ENCODE measurements at regions not wholly inside any gene's neighbourhood (a gene's known extent, or its start where the extent isn't known, plus 50 kb on each side); places are given as distances from the start of the nearest gene placed in this dataset.

DNA sequence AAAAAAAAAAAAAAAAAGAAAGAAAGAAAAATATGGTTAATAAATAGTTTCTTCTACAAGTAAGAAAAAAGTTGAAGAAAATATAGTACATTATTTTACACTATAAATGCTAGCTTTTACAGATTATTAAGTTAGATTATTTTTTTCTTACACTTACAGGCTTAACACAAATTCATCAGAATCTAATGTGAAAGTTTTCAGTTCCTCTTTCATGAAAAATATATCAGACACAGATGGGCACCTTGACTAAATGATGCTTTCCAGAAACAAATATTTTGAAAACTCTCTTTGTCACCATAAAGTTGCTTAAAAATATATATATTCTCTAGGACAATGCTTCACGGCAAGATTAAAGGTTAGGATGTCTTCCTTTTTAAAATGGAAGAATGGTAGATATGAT, 321.8 kb upstream of the HSF2 start:
- no peak for DNase-seq

DNA sequence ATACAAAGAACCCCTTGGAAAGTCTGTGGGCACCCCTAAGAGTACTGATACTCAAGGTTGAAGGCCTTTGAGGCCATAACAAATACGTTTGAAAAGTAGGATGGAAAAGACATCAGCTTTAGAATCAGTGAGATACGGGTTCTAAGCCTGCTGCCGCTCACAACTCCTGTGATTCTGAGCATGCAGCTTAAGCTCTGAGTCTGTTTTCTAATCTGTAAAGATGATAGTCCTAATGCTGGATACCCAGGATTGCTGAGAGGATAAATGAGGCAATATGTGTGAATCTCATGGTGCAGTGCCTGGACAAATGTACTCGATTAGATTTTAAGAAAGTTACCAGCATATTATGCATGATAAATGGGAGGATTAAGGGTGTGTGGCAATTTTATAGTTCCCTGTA, 321.0 kb upstream of the HSF2 start:
- DNase-seq: no peak

GRCh38 chr6:122079916-122080315, 319.5 kb upstream of the HSF2 start:
- DNase-seq: no peak

DNA sequence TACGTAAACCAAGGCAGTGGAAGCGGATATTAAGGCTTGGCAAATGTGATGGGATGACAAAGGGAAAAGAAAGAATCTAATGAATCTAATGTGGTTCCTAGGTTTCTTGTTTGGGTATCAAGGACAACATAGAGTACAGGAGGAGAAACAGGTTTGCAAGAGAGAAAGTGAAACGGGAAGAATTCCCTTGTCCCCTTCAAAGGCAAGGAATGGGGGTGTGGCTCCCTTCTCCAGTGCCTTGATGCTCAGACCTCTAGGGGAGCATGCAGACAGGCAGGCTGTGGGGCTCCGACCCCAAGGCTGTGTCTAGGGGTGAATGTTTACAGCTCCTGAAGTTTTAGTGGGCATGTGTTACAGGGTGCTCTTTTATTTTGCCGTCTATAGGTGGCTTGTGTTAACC, 317.5 kb upstream of the HSF2 start:
- no peak for DNase-seq

DNA sequence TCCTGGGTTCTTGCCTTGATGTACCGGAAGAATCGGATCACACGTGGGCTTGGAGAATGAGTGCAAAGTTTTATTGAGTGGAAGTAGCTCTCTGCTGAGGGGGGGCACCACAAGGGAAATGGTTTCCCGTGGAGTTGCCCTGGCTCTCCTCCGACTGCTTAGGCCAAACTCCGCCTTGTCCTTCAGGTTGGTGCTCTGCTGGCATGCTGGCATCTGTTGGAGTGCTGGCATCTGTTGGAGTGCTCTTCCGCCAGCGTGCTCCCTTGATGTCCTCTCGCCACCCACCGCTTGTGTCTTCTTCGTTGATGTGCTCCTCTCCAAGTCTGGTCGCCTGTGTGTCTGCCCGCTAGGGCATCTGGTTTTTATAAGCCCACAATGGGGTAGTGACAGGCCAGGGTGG, 317.1 kb upstream of the HSF2 start:
- no peak for DNase-seq

- DNase-seq: no peak
Observed at GRCh38 chr6:122092366-122092765, 307.1 kb upstream of the HSF2 start.

GRCh38 chr6:122098201-122098678, 301.2 kb upstream of the HSF2 start:
- DNase-seq: no peak

DNA sequence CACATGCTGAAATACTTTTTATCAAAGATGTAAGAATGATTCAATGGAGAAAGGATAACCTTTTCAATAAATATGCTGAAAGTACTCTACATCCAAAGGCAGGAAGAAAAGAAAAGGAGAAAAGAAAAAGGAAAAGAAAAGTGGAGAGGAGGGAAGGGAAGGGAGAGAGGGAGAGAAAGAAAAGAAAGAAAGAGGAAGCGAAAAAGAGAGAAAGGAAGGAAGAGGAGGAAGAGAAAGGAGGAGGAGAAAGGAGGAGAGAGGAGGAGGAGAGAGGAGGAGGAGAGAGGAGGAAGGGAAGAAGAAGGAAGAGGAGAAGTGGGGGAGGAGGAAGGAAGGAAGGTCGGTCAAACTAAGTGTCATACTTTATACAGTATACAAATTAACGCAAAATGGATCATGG, 297.4 kb upstream of the HSF2 start:
- DNase-seq: no peak

- no peak for DNase-seq
Observed at GRCh38 chr6:122107256-122107852, 292.1 kb upstream of the HSF2 start.

DNA sequence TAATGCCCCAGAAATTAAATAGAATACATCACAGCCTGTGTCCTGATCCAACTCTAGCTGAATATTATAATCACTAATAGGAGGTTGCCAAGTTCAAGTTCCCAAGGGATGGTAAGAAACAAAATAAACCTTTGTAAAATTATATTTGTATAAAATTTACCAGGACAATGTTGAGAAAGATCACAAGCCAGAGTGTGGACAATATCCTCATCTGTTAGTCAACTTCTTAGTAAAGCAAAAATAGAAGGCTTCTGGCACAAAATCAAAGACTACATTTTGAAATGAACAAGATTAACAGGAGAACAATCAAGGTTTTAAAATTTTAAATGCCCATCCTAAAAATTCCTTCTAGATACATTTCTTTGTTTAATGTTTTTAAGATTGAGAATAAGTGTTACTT, 290.4 kb upstream of the HSF2 start:
- no peak for DNase-seq

GRCh38 chr6:122114717-122115116, 284.7 kb upstream of the HSF2 start:
- DNase-seq: no peak

DNA sequence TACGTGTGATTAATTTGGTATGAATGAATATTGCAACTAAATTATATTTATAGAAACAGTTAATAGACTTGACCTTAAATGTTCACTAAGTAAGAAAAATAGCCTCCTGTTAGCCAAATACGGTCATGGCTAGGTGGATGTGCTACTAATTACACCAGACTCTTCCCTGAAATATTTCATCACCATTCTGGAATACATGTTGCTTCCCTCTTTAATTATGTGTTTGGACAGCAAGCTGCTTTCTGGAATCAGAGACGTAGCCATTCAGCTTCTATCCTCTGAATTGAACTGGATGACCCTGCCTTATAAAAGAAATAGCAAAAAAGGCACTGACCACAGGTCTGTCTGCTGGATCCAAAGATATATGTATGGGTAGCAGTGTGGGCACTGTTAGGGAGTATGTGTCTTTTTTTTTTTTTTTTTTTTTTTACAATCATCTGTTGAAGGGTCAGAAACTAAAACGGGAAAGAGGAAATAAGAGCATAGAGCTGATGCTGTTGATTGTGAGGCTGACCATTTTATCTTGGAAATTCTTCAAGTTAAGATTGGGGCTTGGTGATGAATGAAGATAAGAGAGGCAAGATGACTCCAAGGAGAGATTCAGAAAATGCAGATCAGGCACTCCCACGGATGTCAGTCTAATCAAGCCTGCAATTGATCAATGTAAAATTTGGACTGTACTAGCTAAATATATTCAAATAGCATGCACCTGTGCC, 283.2 kb upstream of the HSF2 start:
- DNase-seq: no peak

GRCh38 chr6:122116835-122117627, 282.4 kb upstream of the HSF2 start:
- DNase-seq: no peak

GRCh38 chr6:122118945-122119506, 280.4 kb upstream of the HSF2 start:
- DNase-seq: no peak

- no peak for DNase-seq
Observed at GRCh38 chr6:122122202-122122601, 277.2 kb upstream of the HSF2 start.

DNA sequence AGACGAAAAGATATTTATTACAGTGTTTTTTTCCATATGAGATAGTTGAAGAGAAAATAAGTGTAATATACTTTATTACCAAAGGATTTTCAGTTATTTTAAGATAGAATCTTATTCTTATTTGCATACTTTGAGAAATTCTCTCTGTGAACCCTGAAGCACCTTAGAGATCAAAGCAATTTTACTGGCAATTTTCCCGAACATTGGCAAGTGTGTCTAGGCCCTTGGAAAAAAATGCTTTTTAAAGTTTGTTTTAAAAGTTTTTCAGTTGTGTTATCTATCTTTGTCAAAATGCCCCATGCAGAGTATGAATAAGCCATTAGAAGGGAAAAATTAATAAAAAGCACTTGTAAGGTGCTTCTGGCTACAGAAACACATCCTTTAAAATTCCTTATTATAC, 276.8 kb upstream of the HSF2 start:
- DNase-seq: no peak

GRCh38 chr6:122124908-122125307, 274.5 kb upstream of the HSF2 start:
- DNase-seq: no peak

GRCh38 chr6:122126894-122127293, 272.6 kb upstream of the HSF2 start:
- no peak for DNase-seq

DNA sequence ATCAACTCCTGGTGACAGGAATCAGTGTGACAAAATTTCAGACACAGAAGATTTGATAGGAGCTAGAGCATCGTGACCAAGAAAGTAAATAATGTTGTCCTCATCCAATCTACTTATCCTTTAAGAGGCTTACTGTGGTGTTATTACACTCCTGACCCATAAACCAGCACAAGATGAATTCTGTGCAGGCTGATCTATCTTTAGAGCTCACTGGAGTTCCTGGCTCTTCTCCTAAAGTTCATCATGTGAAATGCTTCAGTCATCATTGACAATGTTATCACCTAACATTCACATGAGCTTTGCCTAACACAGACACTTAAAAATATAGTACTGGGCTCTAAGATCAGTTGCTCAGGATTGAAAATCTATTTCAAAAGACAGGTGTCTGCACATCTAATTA, 271.0 kb upstream of the HSF2 start:
- DNase-seq: no peak

GRCh38 chr6:122129313-122130025, 270.0 kb upstream of the HSF2 start:
- DNase-seq: no peak

GRCh38 chr6:122130026-122130348, 269.5 kb upstream of the HSF2 start:
- DNase-seq: no peak

- no peak for DNase-seq
Observed at GRCh38 chr6:122130518-122130917, 268.9 kb upstream of the HSF2 start.

DNA sequence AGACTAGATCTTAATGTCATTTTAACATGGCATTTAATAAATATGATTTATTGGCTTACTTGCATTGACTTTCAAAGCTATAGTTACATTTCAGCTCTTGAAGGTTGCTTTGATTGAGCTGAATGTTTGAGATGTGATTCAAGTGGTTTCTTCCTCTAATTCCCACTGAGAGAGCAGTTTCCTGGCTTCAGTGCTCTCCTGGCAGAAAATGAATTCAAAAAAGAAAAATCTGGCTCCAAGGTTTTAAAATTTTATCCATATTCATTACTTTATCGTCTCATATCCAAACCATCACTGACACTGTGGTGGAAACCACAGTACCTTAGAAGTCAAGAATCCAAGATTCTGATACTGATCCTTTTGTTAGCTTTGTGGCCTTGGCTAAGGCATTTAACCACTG, 263.1 kb upstream of the HSF2 start:
- DNase-seq: no peak

Measured in bone marrow (tissue), 2 donors.